Stomach (tissue), 4 donors: ENCODE measurements at regions not wholly inside any gene's neighbourhood (a gene's known extent, or its start where the extent isn't known, plus 50 kb on each side); places are given as distances from the start of the nearest gene placed in this dataset.
"Not testable (repeated sequence)": the region's sequence is repeated elsewhere in the genome, so short reads cannot be mapped to it uniquely, and the experiment has no call there.

Source experiments
- CTCF ChIP-seq, 7 experiments: fragments of 450-650 bp in 4 of 7; fragments of 200-600 bp in 3 of 7; sonication (generic) in 3 of 7; IDR thresholded peaks; one replicate each; pipeline ENCODE4 v1.5.1; 2016 to 2019; ENCODE audit warnings: antibody characterized with exemption in 7 of 7, control low read depth in 2 of 7, mild to moderate bottlenecking in 1 of 7
- POLR2A ChIP-seq, 4 donors: fragments of 450-650 bp; IDR thresholded peaks; one replicate each; pipeline ENCODE4 v1.6.1; 2016; ENCODE audit warnings: antibody characterized with exemption in 4 of 4, control low read depth in 2 of 4, mild to moderate bottlenecking in 1 of 4, moderate library complexity in 1 of 4
- POLR2AphosphoS5 ChIP-seq, 3 donors: sonication (generic); formaldehyde crosslinking; IDR thresholded peaks; one replicate each; pipeline ENCODE4 v1.6.1; 2016; ENCODE audit warnings: antibody characterized with exemption in 3 of 3

GRCh38 chr2:167809799-167810198 lies 437.6 kb downstream of the STK39 start:
- not testable (repeated sequence) for TF ChIP-seq CTCF, POLR2A, POLR2AphosphoS5 (IDR thresholded peaks at IDR 0.05)
